ENCODE measurements at regions not wholly inside any gene's neighbourhood (a gene's known extent, or its start where the extent isn't known, plus 50 kb on each side); places are given as distances from the start of the nearest gene placed in this dataset.

DNA sequence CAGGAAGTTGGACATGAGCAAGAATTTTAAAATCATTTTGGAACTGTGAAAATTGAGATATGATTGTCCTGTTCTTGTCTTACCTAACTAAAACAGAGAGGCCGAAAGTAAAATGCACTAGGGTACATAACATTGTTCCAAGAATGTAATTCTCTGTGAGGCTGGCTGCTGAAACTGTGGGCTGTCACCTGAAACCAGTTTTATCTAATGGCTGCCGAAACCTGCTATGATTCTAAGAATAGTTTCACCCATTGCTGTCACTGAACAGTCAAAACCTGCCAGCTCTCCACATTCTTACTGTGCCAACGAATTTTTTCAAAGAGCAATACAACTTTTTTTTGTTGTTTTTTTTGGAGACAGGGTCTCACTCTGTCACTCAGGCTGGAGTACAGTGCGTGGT lies 119.3 kb upstream of the ZSWIM2 start (continued):
- TF ChIP-seq E2F4 (CRISPR knock-in tag; IDR thresholded peaks at IDR 0.05; ENCODE audit: borderline replicate concordance, low read depth) = no peak
- TF ChIP-seq, protein P1, sequence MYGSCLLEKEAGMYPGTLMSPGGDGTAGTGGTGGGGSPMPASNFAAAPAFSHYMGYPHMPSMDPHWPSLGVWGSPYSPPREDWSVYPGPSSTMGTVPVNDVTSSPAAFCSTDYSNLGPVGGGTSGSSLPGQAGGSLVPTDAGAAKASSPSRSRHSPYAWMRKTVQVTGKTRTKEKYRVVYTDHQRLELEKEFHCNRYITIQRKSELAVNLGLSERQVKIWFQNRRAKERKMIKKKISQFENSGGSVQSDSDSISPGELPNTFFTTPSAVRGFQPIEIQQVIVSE (CRISPR knock-in tag; IDR thresholded peaks at IDR 0.05; ENCODE audit: borderline replicate concordance) = no peak
- TF ChIP-seq ZNF219 (CRISPR knock-in tag; IDR thresholded peaks at IDR 0.05; ENCODE audit: borderline replicate concordance) = no peak
- TF ChIP-seq AFF4 (CRISPR knock-in tag; IDR thresholded peaks at IDR 0.05; ENCODE audit: borderline replicate concordance) = no peak
- TF ChIP-seq, protein P2, sequence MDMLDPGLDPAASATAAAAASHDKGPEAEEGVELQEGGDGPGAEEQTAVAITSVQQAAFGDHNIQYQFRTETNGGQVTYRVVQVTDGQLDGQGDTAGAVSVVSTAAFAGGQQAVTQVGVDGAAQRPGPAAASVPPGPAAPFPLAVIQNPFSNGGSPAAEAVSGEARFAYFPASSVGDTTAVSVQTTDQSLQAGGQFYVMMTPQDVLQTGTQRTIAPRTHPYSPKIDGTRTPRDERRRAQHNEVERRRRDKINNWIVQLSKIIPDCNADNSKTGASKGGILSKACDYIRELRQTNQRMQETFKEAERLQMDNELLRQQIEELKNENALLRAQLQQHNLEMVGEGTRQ (CRISPR knock-in tag; IDR thresholded peaks at IDR 0.05) = no peak
- no peak for TF ChIP-seq ZNF396 (CRISPR knock-in tag; IDR thresholded peaks at IDR 0.05; ENCODE audit: borderline replicate concordance)

DNA sequence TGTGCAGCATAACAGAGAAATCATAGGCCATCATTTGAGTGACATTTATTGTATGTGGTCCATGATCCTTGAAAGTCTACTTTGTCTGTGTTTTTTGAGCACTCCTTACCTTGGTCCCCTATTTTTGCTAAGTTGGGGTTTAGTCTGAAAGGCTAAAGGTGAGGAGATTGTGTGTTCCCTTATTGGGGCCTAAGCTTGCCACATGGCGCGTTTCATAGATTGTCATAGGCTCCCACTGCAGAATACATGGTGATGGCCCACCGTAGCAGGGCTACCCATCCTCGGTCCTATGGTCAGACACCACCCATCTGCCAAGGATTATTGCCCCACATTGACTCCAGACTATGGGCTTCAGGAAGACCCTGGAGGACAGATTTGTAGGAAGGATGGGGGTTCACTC lies 117.0 kb upstream of the ZSWIM2 start:
- Mint-ChIP-seq H3K27ac (no peak overlapping the region), H3K36me3 (peaks cover 6% of the 10 kb centered on the region; the same call in 1 of the 2 replicates), H3K4me3 (no peak overlapping the region), H3K4me1 (no peaks in the 10 kb centered on the region), H3K27me3 (ENCODE audit: low read depth) (no peaks in the 10 kb centered on the region), H3K9me3 (peaks cover 9% of the 10 kb centered on the region)
- CTCF ChIA-PET = no interaction called here
- DNase-seq (ENCODE audit: low spot score) (no peak), ATAC-seq (no peak)
- no peak for TF ChIP-seq E2F1 (CRISPR knock-in tag; IDR thresholded peaks at IDR 0.05)
- TF ChIP-seq EMX1 (CRISPR knock-in tag; IDR thresholded peaks at IDR 0.05) = no peak
- TF ChIP-seq ZBTB21 (CRISPR knock-in tag; IDR thresholded peaks at IDR 0.05; ENCODE audit: borderline replicate concordance) = no peak
- no peak for TF ChIP-seq NR3C1 (CRISPR knock-in tag; conservative IDR thresholded peaks at IDR 0.05; ENCODE audit: low read depth)
- TF ChIP-seq, protein P3, sequence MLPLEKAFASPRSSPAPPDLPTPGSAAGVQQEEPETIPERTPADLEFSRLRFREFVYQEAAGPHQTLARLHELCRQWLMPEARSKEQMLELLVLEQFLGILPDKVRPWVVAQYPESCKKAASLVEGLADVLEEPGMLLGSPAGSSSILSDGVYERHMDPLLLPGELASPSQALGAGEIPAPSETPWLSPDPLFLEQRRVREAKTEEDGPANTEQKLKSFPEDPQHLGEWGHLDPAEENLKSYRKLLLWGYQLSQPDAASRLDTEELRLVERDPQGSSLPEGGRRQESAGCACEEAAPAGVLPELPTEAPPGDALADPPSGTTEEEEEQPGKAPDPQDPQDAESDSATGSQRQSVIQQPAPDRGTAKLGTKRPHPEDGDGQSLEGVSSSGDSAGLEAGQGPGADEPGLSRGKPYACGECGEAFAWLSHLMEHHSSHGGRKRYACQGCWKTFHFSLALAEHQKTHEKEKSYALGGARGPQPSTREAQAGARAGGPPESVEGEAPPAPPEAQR (CRISPR knock-in tag; IDR thresholded peaks at IDR 0.05) = no peak
- TF ChIP-seq, protein P4, sequence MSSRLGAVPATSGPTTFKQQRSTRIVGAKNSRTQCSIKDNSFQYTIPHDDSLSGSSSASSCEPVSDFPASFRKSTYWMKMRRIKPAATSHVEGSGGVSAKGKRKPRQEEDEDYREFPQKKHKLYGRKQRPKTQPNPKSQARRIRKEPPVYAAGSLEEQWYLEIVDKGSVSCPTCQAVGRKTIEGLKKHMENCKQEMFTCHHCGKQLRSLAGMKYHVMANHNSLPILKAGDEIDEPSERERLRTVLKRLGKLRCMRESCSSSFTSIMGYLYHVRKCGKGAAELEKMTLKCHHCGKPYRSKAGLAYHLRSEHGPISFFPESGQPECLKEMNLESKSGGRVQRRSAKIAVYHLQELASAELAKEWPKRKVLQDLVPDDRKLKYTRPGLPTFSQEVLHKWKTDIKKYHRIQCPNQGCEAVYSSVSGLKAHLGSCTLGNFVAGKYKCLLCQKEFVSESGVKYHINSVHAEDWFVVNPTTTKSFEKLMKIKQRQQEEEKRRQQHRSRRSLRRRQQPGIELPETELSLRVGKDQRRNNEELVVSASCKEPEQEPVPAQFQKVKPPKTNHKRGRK (CRISPR knock-in tag; IDR thresholded peaks at IDR 0.05; ENCODE audit: borderline replicate concordance) = no peak
- TF ChIP-seq ESRRA (CRISPR knock-in tag; IDR thresholded peaks at IDR 0.05; ENCODE audit: borderline replicate concordance) = no peak
- POLR2A ChIA-PET = no interaction called here
